Gastroesophageal sphincter (tissue), 4 donors: ENCODE measurements at regions not wholly inside any gene's neighbourhood (a gene's known extent, or its start where the extent isn't known, plus 50 kb on each side); places are given as distances from the start of the nearest gene placed in this dataset.

Experiments
- ATAC-seq: fragments of 150-250 bp; one replicate; pipeline ENCODE4 v1.9.1; 2016; ENCODE audit warnings: mild to moderate bottlenecking, moderate library complexity
- H3K27ac ChIP-seq, 4 donors: fragments of 200-600 bp; sonication (generic) in 3 of 4; 1 replicate in 3 of 4; 2 replicates in 1 of 4; pipeline ENCODE4 v1.5.1; 2016 to 2019
- H3K27me3 ChIP-seq: fragments of 200-600 bp; sonication (generic); one replicate; pipeline ENCODE4 v1.5.1; 2019
- H3K36me3 ChIP-seq, 2 donors: fragments of 200-600 bp; sonication (generic); one replicate each; pipeline ENCODE4 v1.5.1; 2019; ENCODE audit warnings: control low read depth in 1 of 2
- H3K4me1 ChIP-seq, 3 donors: fragments of 200-600 bp; sonication (generic); 1 replicate in 2 of 3; 2 replicates in 1 of 3; pipeline ENCODE4 v1.5.1; 2016 to 2019; ENCODE audit warnings: control low read depth in 2 of 3
- H3K4me3 ChIP-seq, 2 donors: fragments of 200-600 bp; sonication (generic); one replicate each; pipeline ENCODE4 v1.5.1; 2019; ENCODE audit warnings: mild to moderate bottlenecking in 1 of 2, moderate library complexity in 1 of 2
- H3K9me3 ChIP-seq, 3 donors: fragments of 200-600 bp; sonication (generic); one replicate each; pipeline ENCODE4 v1.5.1; 2017 to 2019; ENCODE audit warnings: control low read depth in 2 of 3
- EP300 ChIP-seq: sonication (generic); formaldehyde crosslinking; IDR thresholded peaks from one replicate; pipeline ENCODE4 v1.6.1; 2017; ENCODE audit warnings: antibody characterized with exemption, mild to moderate bottlenecking
- POLR2A ChIP-seq, 2 donors: fragments of 450-650 bp; IDR thresholded peaks; one replicate each; pipeline ENCODE4 v1.6.1; 2017; ENCODE audit warnings: antibody characterized with exemption in 2 of 2, mild to moderate bottlenecking in 2 of 2, moderate library complexity in 1 of 2
- POLR2AphosphoS5 ChIP-seq: sonication (generic); formaldehyde crosslinking; IDR thresholded peaks from one replicate; pipeline ENCODE4 v1.6.1; 2017; ENCODE audit warnings: antibody characterized with exemption
- WGBS, 2 donors: methylation state at CpG; one replicate each; pipeline ENCODE4 v1.1.5; 2018; ENCODE audit warnings: low coverage in 1 of 2; 5-methylcytosine and 5-hydroxymethylcytosine counted together
- TF ChIP-seq, protein P1 (sequence below), 4 experiments: fragments of 200-600 bp in 2 of 4; fragments of 450-650 bp in 2 of 4; sonication (generic) in 1 of 4; IDR thresholded peaks; one replicate each; pipeline ENCODE4 v1.5.1; 2017 to 2019; ENCODE audit warnings: antibody characterized with exemption in 4 of 4, mild to moderate bottlenecking in 2 of 4, moderate library complexity in 2 of 4

GRCh38 chr4:143089847-143090246 lies 94.9 kb upstream of the USP38 start:
- H3K4me1 ChIP-seq: no peaks in the 10 kb centered on the region
- no peak overlapping the region for H3K4me3 ChIP-seq
- no peak for ATAC-seq
- no peak overlapping the region for H3K27ac ChIP-seq
- no peaks in the 10 kb centered on the region for H3K9me3 ChIP-seq
- no peak for TF ChIP-seq POLR2A (IDR thresholded peaks at IDR 0.05)
- TF ChIP-seq, protein P1, sequence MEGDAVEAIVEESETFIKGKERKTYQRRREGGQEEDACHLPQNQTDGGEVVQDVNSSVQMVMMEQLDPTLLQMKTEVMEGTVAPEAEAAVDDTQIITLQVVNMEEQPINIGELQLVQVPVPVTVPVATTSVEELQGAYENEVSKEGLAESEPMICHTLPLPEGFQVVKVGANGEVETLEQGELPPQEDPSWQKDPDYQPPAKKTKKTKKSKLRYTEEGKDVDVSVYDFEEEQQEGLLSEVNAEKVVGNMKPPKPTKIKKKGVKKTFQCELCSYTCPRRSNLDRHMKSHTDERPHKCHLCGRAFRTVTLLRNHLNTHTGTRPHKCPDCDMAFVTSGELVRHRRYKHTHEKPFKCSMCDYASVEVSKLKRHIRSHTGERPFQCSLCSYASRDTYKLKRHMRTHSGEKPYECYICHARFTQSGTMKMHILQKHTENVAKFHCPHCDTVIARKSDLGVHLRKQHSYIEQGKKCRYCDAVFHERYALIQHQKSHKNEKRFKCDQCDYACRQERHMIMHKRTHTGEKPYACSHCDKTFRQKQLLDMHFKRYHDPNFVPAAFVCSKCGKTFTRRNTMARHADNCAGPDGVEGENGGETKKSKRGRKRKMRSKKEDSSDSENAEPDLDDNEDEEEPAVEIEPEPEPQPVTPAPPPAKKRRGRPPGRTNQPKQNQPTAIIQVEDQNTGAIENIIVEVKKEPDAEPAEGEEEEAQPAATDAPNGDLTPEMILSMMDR (IDR thresholded peaks at IDR 0.05): no peak
- no peaks in the 10 kb centered on the region for H3K36me3 ChIP-seq
- no peaks in the 10 kb centered on the region for H3K27me3 ChIP-seq

GRCh38 chr4:143091862-143092261 lies 92.9 kb upstream of the USP38 start:
- Histone ChIP-seq H3K4me3 (no peak overlapping the region), H3K27ac (no peak overlapping the region), H3K9me3 (no peaks in the 10 kb centered on the region), H3K36me3 (no peaks in the 10 kb centered on the region), H3K4me1 (no peaks in the 10 kb centered on the region), H3K27me3 (no peaks in the 10 kb centered on the region)
- TF ChIP-seq POLR2AphosphoS5: no peak
- no peak for TF ChIP-seq POLR2A (IDR thresholded peaks at IDR 0.05)
- TF ChIP-seq, protein P1 (IDR thresholded peaks at IDR 0.05): no peak
- TF ChIP-seq EP300: no peak
- ATAC-seq: no peak
- WGBS, 2 donors: 72 to 82% methylated on average over 2 of the region's 2 CpGs

- no peak overlapping the region for H3K27ac ChIP-seq
- H3K27me3 ChIP-seq: no peaks in the 10 kb centered on the region
- TF ChIP-seq, protein P1 (IDR thresholded peaks at IDR 0.05): no peak
- TF ChIP-seq POLR2A (IDR thresholded peaks at IDR 0.05) (no peak), POLR2AphosphoS5 (no peak), EP300 (no peak)
- H3K9me3 ChIP-seq: no peaks in the 10 kb centered on the region
- 93 to 100% methylated on average over 1 of the region's 1 CpG for WGBS, 2 donors
- no peak overlapping the region for H3K4me3 ChIP-seq
- no peaks in the 10 kb centered on the region for H3K36me3 ChIP-seq
- ATAC-seq: no peak
- no peaks in the 10 kb centered on the region for H3K4me1 ChIP-seq
Measured at GRCh38 chr4:143095447-143095846, 89.3 kb upstream of the USP38 start.

DNA sequence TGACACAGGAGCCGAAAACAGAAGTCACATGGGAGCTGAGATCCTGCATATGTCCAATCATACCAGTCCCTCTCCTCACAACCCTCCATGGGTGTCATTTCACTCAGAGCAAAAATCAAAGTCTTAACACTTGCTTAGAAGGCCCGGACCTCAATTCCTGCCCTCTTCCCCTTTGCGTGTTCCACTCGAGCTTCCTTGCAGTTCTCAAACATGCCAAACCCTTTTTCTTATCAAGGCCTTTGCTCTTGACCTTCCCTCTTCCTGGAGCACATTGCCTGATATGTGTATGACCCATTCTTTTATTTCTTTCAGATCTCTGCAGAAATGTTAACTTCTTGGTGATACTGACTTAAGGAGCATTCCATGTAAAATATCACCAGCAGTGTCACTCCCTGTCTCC lies 87.0 kb upstream of the USP38 start:
- Histone ChIP-seq H3K9me3 (no peaks in the 10 kb centered on the region), H3K36me3 (no peaks in the 10 kb centered on the region)
- WGBS, 2 donors: 67 to 68% methylated on average over 4 of the region's 4 CpGs

DNA sequence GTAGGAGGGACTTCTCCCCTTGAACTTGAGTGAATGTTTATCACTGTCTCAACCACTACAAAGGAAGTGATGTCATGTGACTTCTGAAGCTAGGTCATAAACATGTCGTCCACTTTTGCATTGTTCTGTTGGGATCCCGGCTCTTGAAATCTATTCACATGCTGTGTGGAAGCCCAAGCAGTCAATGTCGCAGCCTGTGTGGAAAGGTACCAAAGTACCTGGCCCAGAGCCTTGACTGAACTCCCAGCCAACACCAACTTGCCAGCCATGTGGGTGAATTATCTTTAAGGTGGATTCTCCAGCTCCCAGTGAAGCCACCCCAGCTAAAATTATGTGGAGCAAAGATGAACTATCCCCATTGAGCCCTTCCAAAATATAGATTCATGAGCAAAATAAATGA lies 85.0 kb upstream of the USP38 start:
- Histone ChIP-seq H3K27me3 (no peaks in the 10 kb centered on the region), H3K27ac (no peak overlapping the region), H3K4me1 (no peaks in the 10 kb centered on the region), H3K36me3 (no peaks in the 10 kb centered on the region), H3K4me3 (no peak overlapping the region), H3K9me3 (no peaks in the 10 kb centered on the region)
- no peak for ATAC-seq
- TF ChIP-seq, protein P1 (IDR thresholded peaks at IDR 0.05): no peak
- 69 to 100% methylated on average over 2 of the region's 3 CpGs for WGBS, 2 donors

More for the DNA sequence above, 87.0 kb upstream of the USP38 start:
- Histone ChIP-seq H3K4me3 (no peak overlapping the region), H3K27me3 (no peaks in the 10 kb centered on the region), H3K4me1 (no peaks in the 10 kb centered on the region), H3K27ac (no peak overlapping the region)
- no peak for ATAC-seq
- TF ChIP-seq, protein P1 (IDR thresholded peaks at IDR 0.05): no peak
- no peak for TF ChIP-seq POLR2AphosphoS5
- TF ChIP-seq POLR2A (IDR thresholded peaks at IDR 0.05): no peak
- no peak for TF ChIP-seq EP300
